ENCODE measurements at regions not wholly inside any gene's neighbourhood (a gene's known extent, or its start where the extent isn't known, plus 50 kb on each side); places are given as distances from the start of the nearest gene placed in this dataset.
"Not testable (repeated sequence)": the region's sequence is repeated elsewhere in the genome, so short reads cannot be mapped to it uniquely, and the experiment has no call there.

GRCh38 chr1:242924717-242925116, 330.4 kb downstream of the CEP170 start:
- DNase-seq (ENCODE audit: low spot score): not testable (repeated sequence)

GRCh38 chr1:242923603-242924002, 331.5 kb downstream of the CEP170 start:
- intact Hi-C loops (cut with DNase I); DNase-seq (ENCODE audit: low spot score): not testable (repeated sequence)

More at GRCh38 chr1:242924717-242925116, 330.4 kb downstream of the CEP170 start:
- intact Hi-C loops (cut with DNase I): not testable (repeated sequence)

DNA sequence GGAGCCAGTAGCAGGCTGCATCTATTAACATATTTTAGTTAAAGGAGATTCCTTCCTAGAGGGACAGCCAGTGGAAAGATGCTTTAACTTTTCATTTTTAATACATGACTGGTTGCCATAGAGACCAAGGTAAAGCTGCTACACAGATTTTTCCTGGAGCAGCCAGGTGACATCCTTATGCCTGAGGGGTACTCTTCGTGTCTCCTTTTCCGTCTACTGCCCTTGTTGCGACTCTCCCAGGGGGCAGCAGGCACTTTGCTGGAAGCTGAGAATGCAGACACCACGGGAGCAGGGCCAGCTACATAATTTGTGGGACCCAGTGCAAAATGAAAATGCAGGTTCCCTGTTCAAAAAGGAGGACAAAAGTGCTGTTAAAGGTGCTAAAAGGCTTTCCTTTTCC, 340.4 kb downstream of the CEP170 start:
- DNase-seq (ENCODE audit: low spot score); intact Hi-C loops (cut with DNase I): not testable (repeated sequence)

DNA sequence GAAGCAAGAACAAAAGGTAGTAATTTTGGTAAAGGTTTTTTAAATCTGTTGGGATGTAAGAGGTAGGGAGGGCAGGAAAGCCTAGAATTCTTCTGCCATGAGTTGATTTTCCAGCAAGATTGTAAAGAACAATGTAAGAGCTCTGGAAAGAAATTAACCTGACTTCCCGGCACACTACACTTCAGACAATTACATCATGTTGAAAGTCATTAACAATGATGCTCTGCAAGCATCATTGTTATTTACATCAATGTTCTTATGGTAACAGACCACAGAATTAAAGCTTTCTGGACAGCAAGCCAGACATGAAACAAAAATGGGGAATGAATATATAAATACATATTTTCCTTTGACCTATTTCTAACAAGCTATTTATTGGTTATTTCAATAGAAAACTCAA, 342.2 kb downstream of the CEP170 start:
- DNase-seq (ENCODE audit: low spot score); intact Hi-C loops (cut with DNase I): not testable (repeated sequence)

DNA sequence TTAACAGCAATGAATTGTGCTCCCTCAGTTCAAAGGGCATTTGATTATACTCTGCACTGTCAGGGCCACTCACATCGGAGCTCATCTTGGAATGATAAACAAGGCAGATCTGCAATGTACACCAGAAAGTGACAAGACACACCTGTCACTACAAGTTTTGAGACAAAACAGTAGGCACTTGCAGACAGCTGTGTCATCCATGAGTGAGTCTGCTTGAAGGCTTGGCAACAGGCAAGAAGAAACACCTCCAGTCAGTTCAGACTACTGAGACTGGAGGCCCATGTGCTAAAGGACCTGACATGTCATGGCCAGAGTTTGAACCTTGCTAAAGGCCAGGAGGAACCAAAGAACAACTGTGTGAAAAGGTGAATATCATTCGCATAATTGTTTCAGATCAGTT, 354.5 kb downstream of the CEP170 start:
- intact Hi-C loops (cut with DNase I); DNase-seq (ENCODE audit: low spot score): not testable (repeated sequence)

DNA sequence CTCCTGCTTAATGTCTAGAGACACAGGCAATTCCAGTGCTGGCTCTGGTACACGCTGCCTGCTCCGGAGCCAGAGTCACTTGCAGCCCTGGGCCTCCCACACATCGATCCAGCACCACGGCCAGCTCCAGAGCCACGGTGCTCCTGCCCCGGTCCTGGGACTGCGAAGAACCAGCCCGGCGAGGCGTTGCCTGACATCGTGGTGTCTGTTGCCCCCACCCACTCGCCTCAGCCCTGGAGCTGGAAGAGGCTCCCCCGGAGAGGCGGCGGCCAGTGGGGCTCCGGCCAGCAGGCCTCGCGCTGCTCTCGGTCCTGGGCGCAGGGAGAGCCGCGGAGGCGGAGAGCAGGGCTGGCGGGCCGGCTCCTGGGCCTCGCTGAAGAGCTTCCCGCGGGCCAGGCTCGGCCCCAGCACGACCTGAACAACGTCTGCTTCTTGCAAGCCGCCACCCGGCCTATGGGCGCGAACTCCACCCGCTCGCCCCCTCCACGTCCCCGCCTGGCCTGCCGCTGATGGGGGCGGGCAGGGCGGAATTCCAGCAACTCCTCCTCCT, 364.8 kb downstream of the CEP170 start:
- intact Hi-C loops (cut with DNase I): no loop called here
- DNase-seq (ENCODE audit: low spot score): peak; percentile 78

DNA sequence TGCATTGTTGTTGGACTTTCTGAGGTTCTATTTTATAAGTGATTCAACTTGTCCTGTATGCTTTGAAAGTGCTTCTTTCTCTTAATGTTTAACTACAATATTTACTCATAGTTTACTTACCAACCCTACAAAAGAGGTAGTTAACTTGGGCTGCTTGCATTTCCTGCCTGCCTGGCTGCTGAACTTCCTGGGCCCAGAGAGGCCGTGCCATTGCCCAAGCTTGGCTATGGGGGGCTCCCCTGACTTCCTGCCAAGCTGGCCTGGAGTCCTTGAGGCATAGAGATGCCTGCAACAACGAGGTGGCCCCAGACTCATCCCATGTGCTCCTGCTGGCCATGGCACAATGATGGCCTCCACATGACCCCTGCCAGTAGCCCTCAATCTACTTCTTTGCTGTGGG, 361.6 kb upstream of the PLD5 start:
- DNase-seq (ENCODE audit: low spot score): no peak
- intact Hi-C loops (cut with DNase I): no loop called here

DNA sequence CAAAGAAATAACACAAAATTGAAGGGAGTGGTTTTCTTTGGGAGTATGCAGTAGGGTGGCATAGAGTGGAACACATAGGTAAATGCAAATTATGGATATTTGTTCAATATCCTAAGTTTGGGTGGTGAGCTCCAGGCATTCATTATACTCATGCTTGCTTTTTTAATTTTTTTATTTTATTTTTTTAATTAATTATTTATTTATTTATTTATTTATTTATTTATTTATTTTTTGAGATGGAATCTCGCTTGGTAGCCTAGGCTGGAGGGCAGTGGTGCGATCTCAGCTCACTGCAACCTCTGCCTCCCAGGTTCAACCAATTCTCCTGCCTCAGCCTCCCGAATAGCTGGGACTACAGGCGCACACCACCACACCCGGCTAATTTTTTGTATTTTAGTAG, 355.5 kb upstream of the PLD5 start:
- DNase-seq (ENCODE audit: low spot score); intact Hi-C loops (cut with DNase I): not testable (repeated sequence)

DNA sequence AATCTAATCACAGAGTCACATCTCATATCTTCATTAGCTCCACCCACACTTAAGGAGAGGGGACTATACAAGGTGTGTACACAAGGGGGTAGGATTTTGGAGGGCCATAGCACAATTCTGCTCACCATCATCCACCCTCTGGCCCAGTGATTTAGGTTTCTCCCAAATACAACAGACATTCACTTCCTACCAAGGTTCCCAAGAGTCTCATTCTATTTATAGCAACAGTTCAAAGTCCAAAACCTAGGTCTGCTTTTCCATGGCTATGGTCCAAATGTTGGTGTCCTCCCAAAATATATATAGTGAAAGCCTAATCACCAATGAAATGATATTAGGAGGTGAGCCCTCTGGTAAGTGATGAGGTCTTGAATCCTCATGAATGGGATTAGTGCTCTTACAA, 353.2 kb upstream of the PLD5 start:
- intact Hi-C loops (cut with DNase I): no loop called here
- DNase-seq (ENCODE audit: low spot score): no peak

DNA sequence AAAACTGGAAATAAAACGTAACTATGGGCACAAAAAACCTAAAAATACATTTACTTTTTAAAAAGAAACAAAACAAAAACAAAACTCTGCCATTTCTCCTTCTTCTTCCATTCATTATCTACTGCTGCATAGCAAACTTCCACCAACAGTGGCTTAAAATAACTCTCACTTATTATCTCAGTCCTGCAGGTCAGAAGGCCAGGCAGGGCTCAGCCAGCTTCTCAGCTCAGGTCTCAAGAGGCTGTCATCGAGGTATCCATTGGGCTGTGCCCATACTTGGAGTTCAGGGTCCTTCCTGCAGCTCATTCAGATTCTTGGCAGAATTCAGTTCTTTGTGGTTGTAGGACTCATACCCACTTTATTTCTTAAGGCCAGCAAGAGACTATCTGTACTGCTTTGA, 352.7 kb upstream of the PLD5 start:
- intact Hi-C loops (cut with DNase I): no loop called here

DNA sequence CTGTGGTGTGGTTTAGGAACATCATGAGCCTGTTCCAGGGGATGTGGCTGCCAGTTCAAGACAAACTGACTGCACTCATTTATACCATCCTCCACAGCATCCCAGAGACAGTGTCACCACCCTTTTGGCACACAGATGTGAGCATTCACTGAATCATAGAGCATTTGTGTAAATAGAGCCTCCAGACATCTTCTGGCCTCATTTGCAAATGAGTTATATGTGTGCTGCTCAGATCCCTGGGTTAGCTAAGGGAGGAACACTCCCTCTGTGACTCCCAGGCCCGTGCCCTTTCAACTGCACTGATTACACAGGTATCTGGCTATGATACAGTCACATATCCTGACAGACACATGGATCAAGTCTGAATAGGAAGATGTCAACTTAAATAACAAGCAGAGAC, 351.5 kb upstream of the PLD5 start:
- DNase-seq (ENCODE audit: low spot score): no peak
- intact Hi-C loops (cut with DNase I): no loop called here

More for the DNA sequence above, 352.7 kb upstream of the PLD5 start:
- DNase-seq (ENCODE audit: low spot score): no peak

GRCh38 chr1:242873661-242874060, 349.2 kb upstream of the PLD5 start:
- intact Hi-C loops (cut with DNase I): no loop called here
- DNase-seq (ENCODE audit: low spot score): no peak

- no peak for DNase-seq (ENCODE audit: low spot score)
- intact Hi-C loops (cut with DNase I): no loop called here
These were observed 348.0 kb upstream of the PLD5 start for GRCh38 chr1:242872521-242872920.

DNA sequence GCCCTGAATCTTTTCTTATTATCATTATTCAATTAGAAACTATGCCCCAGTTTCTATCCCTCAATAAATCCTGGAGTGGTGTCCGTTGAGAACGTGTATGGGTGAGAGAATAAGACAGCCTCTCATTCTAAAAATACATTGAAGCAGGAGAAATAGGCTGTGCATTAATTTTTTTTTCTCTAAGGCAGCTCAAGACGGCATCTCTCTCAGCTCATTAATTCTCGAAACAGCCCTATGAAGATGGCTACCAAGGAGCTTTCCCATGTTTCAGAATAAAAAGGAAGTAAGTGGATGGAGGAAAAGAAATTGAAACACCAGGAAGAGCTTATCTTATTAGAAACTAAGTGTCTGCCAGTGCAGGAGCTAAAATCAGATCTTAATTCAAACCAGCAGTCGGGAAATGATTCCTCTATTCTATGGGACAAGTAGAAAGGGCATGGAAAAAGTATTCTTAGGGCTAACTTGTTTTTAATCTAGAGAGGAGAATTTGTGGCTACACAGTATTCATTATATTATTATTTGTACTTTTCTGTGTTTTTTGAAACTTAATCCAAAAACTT, 347.1 kb upstream of the PLD5 start:
- intact Hi-C loops (cut with DNase I): no loop called here
- no peak for DNase-seq (ENCODE audit: low spot score)

- intact Hi-C loops (cut with DNase I): no loop called here
- no peak for DNase-seq (ENCODE audit: low spot score)
These were observed 346.5 kb upstream of the PLD5 start for GRCh38 chr1:242870966-242871365.

DNA sequence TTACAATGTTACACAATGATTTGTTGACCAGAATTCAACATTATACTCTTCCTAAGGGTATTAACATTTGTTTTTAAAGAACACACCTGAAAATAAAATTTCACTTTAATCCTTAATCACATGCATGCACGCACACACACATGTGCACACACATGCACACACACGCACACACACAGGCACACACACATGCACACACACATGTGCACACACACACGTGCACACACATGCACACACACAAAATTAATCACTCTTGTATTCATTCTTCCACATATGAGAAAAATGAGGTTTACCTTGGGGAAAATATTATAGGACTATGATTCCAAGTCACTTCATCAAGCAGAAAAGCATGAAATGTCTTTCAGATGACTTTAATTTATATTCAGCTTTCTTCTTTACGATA, 331.8 kb upstream of the PLD5 start:
- DNase-seq (ENCODE audit: low spot score): no peak
- intact Hi-C loops (cut with DNase I): no loop called here

GRCh38 chr1:242854466-242854865, 330.0 kb upstream of the PLD5 start:
- DNase-seq (ENCODE audit: low spot score): no peak
- intact Hi-C loops (cut with DNase I): no loop called here

DNA sequence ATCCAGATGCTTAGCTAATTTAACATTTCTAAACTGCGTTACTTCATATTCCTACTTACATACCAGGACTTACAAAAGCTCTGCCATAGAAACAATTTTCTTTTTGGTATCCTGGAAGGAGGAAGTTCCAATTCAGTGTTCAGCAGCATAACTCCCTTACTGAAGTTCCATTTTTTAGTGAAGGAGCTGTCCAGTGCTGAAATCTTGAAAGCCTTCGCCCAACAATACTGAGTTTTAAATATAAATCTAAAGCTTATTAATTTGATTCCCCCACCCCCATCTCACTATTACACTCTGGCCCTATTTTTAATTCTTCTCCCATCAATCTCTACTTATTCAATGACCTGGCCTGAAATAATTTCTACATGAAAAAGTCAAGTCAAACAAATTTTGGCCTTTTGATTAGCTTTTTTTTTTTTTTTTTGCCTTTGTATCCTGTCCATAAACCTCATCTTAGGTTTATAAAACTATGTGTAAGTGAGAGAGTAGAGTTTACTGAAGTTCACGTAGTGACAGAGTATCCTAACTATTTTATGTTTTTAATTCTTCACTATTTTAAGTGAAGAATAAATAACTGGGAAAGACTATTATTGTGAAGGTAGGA, 323.0 kb upstream of the PLD5 start:
- intact Hi-C loops (cut with DNase I): no loop called here
- no peak for DNase-seq (ENCODE audit: low spot score)

- intact Hi-C loops (cut with DNase I): no loop called here
- no peak for DNase-seq (ENCODE audit: low spot score)
These were observed 317.6 kb upstream of the PLD5 start for GRCh38 chr1:242842094-242842493.

DNA sequence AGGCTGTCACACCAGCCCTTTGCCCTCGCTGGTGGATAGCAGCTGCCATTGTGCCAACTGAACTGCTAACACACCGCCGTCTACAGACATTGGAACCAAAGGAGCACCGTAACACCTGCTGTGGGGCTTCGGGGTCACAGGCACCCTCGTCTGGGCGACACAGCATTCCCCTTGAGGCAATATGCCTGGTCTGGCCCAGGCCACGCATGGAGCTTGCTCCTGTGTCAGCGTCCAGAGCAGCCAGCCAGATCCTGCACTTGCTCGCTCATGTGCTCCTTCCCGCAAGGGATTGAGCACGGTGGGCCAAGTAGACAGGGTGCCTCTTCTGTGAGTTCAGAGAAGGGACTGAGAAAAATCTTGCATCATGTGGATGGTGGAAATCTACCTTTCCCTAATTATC, 314.6 kb upstream of the PLD5 start:
- intact Hi-C loops (cut with DNase I): no loop called here
- DNase-seq (ENCODE audit: low spot score): no peak

GRCh38 chr1:242836423-242836822, 311.9 kb upstream of the PLD5 start:
- no peak for DNase-seq (ENCODE audit: low spot score)
- intact Hi-C loops (cut with DNase I): no loop called here

Data from posterior vena cava (tissue), 2 donors.